ENCODE measurements at regions not wholly inside any gene's neighbourhood (a gene's known extent, or its start where the extent isn't known, plus 50 kb on each side); places are given as distances from the start of the nearest gene placed in this dataset.
A peak's percentile ranks its signal among the peaks of the same experiment; 100 is the strongest.

DNA sequence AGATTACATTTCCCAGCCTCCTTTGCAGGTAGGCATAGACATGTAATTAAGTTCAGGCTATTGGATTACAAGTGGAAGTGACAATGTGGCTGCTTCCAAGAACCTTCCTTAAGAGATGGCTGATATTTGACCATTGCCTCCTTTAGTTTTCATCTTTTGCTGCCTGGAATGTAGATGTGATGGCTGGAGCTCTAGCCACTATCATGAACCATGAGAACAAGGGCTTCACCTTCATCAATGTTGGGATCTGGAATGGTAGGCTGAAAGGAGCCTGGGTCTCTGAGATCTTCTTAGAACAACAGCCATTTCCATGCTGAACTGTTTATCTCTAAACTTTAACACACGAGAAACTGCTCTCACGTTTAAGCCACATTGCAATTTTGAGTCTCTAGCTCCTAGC, 158.7 kb upstream of the ATP6AP2 start:
- TF ChIP-seq, protein P1, sequence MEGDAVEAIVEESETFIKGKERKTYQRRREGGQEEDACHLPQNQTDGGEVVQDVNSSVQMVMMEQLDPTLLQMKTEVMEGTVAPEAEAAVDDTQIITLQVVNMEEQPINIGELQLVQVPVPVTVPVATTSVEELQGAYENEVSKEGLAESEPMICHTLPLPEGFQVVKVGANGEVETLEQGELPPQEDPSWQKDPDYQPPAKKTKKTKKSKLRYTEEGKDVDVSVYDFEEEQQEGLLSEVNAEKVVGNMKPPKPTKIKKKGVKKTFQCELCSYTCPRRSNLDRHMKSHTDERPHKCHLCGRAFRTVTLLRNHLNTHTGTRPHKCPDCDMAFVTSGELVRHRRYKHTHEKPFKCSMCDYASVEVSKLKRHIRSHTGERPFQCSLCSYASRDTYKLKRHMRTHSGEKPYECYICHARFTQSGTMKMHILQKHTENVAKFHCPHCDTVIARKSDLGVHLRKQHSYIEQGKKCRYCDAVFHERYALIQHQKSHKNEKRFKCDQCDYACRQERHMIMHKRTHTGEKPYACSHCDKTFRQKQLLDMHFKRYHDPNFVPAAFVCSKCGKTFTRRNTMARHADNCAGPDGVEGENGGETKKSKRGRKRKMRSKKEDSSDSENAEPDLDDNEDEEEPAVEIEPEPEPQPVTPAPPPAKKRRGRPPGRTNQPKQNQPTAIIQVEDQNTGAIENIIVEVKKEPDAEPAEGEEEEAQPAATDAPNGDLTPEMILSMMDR (IDR thresholded peaks at IDR 0.05) = no peak

DNA sequence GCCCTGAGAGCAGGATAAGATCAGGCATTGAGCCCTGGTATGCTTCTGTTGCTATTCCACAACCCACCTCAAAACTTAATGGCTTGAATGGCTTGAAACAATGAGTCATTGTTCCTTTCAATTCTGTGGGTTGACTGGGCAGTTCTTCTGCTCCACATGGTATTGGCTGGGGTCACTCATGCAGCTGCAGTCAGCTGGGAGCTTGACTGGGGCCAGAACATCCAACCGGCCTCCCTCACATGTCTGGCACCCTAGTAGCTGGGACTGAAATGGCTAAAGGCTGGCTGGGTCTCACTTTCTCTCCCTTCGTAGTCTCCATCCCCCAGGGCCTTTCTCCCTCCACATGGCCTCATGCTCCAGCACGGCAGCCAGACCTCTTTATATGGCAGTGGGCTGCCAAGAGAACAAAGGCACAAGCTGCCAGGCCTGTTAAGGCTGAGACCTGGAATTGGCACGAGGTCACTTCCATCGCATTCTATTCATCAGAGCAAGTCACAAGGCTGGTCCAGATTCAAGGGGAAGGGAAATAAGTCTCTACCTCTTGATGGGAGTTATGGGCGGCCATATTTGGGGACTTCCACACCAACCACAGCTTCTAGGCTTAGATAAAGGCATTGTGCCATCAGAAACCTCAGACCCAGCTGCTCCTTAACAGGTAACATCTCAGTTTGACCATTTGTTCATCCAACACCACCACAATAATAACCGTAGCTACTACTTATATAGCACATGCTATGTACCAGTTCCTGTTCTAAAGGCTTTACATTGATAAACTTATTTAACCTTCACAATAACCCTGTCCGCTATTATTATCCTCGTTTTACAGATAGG, 159.7 kb upstream of the ATP6AP2 start:
- TF ChIP-seq, protein P1 (IDR thresholded peaks at IDR 0.05) = no peak

DNA sequence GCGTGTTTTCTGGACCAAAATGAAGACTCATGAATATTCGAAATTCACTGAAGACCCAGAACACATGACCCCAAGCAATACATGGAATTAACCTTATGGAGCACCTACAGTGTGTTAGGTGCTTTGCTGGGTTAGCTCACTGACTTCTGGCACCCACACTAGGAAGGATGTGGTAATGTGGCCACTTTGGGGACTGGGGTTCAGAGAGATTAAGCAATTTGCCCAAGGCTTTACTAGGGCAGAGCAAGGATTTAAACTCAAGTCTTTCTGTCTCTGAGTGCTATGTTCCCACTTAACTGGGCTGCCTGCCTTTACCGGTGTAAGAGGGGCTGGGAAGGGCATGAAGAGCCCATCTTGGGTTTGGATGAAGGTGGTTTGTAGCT, 162.0 kb upstream of the ATP6AP2 start:
- TF ChIP-seq, protein P1 (IDR thresholded peaks at IDR 0.05) = no peak

DNA sequence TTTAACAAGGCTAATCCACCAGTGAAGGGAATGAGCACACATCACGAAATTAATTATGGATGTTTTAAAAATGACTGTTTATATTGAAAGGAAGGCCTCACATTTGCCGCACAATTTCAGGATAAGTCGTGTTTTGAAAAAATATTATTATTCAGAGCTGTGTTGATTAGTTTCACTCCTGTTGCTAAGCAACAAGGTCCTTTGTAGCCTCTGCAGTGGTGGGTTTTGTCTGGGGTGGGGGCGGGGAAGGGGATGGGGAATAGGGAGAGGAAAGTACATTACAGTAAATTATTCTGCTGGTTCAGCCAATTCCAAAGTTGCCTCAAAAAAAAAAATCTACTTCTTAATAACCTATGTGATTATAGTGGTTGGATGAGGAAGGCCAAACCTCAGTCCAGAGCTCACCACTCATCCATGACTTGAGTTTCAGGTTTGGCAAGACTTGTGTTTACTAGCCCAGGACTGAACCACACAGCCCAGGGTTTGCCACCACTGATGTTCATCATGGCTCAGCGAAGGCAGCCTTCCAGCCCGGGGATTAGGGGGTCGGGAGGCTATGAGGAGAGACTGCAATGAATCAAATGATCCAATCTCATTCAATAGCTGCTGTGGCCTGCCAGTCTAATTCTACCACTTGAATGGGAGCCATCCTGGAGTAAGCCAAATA, 162.5 kb upstream of the ATP6AP2 start:
- TF ChIP-seq, protein P1 (IDR thresholded peaks at IDR 0.05) = no peak

DNA sequence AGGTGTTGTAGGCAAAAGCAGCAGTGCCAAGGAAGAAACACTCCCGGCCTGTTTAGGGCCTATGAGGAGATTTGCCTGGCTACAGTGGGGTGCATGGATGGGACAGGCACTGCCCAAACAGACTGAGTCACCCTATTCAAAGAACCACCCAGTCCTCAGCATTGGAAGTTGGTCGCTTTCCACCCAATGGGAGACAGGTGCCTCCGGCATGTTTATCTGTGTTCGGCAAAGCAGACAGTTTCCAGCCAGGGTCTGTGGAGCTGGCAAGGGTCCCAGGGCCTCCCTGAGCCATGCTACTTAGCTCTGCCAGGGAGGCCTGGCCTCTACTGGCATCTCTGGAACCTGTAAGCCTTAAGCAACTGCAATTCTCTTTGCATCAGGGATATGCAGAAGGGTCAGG, 165.1 kb upstream of the ATP6AP2 start:
- TF ChIP-seq, protein P1 (IDR thresholded peaks at IDR 0.05) = no peak

DNA sequence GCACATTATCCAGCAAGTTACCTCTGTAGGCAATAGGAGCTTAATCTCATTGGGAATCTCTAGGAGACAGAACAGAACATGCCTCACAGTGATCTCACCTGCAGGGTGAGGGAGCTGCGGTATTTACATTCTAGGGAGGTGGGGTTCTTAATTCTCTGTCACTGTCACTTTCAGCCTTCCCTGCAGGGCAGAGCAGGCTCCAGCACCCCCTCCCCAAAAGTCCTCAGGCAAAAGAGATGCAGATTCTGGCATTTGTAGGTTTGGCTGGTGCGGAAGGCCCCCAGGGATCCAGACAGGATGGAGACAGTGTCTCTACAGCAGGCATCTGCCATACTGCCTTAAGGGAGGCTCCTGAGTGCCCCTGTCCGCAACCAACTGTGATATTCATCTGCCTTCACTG, 166.4 kb upstream of the ATP6AP2 start:
- TF ChIP-seq, protein P1 (IDR thresholded peaks at IDR 0.05) = no peak

DNA sequence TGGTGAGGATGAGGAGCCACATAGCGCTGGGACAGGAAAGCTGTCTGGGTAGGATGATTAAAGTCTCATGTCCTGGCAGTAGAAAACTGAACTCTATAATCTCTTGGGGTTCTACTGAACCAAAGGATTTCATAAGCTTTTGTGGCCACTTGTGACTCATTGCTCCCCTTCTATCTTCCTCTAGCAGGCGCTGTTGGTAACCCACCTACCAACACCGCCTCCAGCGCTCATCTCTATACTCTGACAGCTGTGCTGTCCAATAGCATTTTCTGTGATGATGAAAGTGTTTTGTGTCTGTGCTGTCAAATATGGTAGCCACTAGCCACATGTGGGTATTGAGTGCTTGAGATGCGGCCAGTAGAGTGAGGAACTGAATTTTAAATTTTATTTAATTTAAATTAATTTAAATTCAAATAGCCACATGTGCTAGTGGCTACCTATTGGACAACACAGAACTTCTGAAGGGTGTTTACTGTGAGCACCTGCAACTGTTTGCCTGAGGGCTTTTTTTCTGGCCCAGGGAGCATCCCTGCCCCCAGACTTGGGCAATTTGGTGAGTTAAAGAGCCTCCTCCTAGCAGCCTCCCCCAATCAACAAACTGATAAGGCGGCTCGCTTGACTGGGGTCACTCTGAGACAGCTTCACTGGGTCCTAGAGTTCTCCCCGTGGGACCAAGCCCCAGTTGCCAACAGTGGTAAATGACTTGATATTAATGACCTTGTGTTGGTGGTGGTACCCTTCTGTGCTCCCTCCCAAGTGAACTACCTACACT, 169.2 kb upstream of the ATP6AP2 start:
- TF ChIP-seq, protein P1 (IDR thresholded peaks at IDR 0.05) = 0 out of 2 replicates have a peak, but pooled peaks have one; percentile 15

Data from LNCAP (cell line).